HCT116 (cell line): ENCODE measurements at regions not wholly inside any gene's neighbourhood (a gene's known extent, or its start where the extent isn't known, plus 50 kb on each side); places are given as distances from the start of the nearest gene placed in this dataset.

Experiments used
- FOSL1 ChIP-seq: IDR thresholded peaks from 2 replicates; pipeline ENCODE4 v1.6.1; 2012; ENCODE audit warnings: low read depth
- SP1 ChIP-seq: IDR thresholded peaks from 2 replicates; pipeline ENCODE4 v1.6.1; 2012; ENCODE audit warnings: low read depth
- TF ChIP-seq, protein P1 (sequence below), 3 experiments: fragments of 200-600 bp in 1 of 3; sonication (generic) in 1 of 3; IDR thresholded peaks in 2 of 3; conservative IDR thresholded peaks in 1 of 3; 2 replicates each; pipeline ENCODE4 v1.5.1; 2012 to 2017; ENCODE audit warnings: low read depth in 2 of 3, low read length in 2 of 3, antibody characterized with exemption in 1 of 3, borderline replicate concordance in 1 of 3, control low read depth in 1 of 3, mild to moderate bottlenecking in 1 of 3, mixed read lengths in 1 of 3, mixed run types in 1 of 3, moderate library complexity in 1 of 3; ENCODE audit not compliant: insufficient read depth in 1 of 3

DNA sequence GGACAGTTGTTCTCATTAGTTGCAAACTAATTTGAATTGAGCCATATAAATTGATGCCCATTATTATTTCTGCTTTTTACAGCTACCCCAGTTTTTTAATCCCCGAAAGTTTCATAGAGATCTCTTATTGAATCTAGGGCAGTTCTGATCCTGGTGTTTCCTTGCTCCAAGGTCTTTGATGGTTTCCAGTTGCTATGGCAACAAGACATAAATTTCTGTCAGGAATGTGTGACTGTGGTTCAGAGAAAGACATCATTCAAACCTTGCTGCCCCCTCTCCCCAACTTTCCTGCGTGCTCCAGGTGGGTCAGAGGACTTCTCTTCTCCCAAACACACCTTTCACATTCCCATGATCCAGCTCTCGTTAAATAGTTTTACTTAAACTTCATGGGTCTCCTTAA lies 63.4 kb downstream of the TAF11L14 start:
- no peak for TF ChIP-seq SP1
- no peak for TF ChIP-seq FOSL1
- TF ChIP-seq, protein P1, sequence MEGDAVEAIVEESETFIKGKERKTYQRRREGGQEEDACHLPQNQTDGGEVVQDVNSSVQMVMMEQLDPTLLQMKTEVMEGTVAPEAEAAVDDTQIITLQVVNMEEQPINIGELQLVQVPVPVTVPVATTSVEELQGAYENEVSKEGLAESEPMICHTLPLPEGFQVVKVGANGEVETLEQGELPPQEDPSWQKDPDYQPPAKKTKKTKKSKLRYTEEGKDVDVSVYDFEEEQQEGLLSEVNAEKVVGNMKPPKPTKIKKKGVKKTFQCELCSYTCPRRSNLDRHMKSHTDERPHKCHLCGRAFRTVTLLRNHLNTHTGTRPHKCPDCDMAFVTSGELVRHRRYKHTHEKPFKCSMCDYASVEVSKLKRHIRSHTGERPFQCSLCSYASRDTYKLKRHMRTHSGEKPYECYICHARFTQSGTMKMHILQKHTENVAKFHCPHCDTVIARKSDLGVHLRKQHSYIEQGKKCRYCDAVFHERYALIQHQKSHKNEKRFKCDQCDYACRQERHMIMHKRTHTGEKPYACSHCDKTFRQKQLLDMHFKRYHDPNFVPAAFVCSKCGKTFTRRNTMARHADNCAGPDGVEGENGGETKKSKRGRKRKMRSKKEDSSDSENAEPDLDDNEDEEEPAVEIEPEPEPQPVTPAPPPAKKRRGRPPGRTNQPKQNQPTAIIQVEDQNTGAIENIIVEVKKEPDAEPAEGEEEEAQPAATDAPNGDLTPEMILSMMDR (IDR thresholded peaks at IDR 0.05 in 2 of 3, conservative IDR thresholded peaks at IDR 0.05 in 1 of 3; ENCODE audit: borderline replicate concordance in 1 of 3, insufficient read depth in 1 of 3, low read depth in 2 of 3, low read length in 2 of 3) = no peak
